ENCODE measurements at regions not wholly inside any gene's neighbourhood (a gene's known extent, or its start where the extent isn't known, plus 50 kb on each side); places are given as distances from the start of the nearest gene placed in this dataset.

GRCh38 chr15:89402518-89402805, 67.8 kb upstream of the POLG start:
- intact Hi-C loops (cut with micrococcal nuclease) = no loop called here
- Histone ChIP-seq H3K36me3 (no peaks in the 10 kb centered on the region), H3K9me3 (replicated peaks) (no peaks in the 10 kb centered on the region), H3K27me3 (ENCODE audit: low read depth) (peaks cover 100% of the 10 kb centered on the region), H3K4me3 (no peak overlapping the region), H3K27ac (replicated peaks) (no peak overlapping the region), H3K4me1 (peaks cover 32% of the 10 kb centered on the region)
- DNase-seq = no peak
- TF ChIP-seq, protein P1, sequence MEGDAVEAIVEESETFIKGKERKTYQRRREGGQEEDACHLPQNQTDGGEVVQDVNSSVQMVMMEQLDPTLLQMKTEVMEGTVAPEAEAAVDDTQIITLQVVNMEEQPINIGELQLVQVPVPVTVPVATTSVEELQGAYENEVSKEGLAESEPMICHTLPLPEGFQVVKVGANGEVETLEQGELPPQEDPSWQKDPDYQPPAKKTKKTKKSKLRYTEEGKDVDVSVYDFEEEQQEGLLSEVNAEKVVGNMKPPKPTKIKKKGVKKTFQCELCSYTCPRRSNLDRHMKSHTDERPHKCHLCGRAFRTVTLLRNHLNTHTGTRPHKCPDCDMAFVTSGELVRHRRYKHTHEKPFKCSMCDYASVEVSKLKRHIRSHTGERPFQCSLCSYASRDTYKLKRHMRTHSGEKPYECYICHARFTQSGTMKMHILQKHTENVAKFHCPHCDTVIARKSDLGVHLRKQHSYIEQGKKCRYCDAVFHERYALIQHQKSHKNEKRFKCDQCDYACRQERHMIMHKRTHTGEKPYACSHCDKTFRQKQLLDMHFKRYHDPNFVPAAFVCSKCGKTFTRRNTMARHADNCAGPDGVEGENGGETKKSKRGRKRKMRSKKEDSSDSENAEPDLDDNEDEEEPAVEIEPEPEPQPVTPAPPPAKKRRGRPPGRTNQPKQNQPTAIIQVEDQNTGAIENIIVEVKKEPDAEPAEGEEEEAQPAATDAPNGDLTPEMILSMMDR (IDR thresholded peaks at IDR 0.05; ENCODE audit: borderline replicate concordance) = no peak

GRCh38 chr15:89401631-89402517, 67.2 kb upstream of the POLG start:
- Histone ChIP-seq H3K27ac (replicated peaks) (no peak overlapping the region), H3K36me3 (no peaks in the 10 kb centered on the region), H3K9me3 (replicated peaks) (no peaks in the 10 kb centered on the region), H3K4me1 (peaks cover 26% of the 10 kb centered on the region), H3K27me3 (ENCODE audit: low read depth) (peaks cover 100% of the 10 kb centered on the region), H3K4me3 (no peak overlapping the region)
- TF ChIP-seq, protein P1 (IDR thresholded peaks at IDR 0.05; ENCODE audit: borderline replicate concordance) = no peak
- intact Hi-C loops (cut with micrococcal nuclease) = no loop called here
- DNase-seq = no peak

DNA sequence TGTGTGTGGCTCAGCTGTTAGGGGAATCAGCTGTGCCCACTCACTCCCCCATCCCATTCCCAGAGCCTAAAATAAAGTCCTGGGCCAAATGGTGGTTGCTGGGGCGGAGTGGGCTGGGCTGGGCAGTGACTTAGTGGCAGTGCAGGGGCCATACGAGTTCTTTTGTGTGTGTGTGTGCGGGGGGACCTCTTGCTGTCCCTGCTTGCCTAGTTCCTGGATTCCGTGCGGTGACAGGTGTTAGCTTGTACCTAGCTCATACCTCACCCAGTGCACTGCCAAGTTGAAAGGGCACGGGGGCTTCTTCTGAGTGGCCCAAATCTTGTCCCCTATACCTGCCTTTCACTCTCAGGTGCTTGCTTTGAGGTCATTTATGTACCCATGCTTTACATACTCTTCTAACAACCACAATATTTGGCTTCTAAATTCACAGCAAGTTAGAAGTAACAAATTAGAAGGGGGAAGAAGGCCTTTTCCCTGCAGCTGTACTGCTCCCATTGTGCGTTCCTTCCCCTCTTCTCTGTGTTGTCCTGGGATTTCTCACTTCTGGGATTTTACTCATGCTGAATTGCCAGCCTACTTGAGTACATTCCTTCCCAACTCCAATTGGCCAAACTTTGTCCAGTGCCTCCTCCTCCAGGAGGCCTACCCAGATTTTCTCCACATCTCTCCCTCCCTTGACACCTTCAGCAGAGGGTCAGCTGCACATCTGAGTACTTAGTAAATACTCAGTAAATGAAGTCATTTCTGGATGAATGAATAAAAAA, 66.3 kb upstream of the POLG start:
- TF ChIP-seq, protein P1 (IDR thresholded peaks at IDR 0.05; ENCODE audit: borderline replicate concordance) = no peak
- Histone ChIP-seq H3K4me3 (no peak overlapping the region), H3K4me1 (peaks cover 17% of the 10 kb centered on the region), H3K27me3 (ENCODE audit: low read depth) (peaks cover 100% of the 10 kb centered on the region), H3K36me3 (no peaks in the 10 kb centered on the region), H3K27ac (replicated peaks) (no peak overlapping the region), H3K9me3 (replicated peaks) (no peaks in the 10 kb centered on the region)
- no peak for DNase-seq
- intact Hi-C loops (cut with micrococcal nuclease) = no loop called here

DNA sequence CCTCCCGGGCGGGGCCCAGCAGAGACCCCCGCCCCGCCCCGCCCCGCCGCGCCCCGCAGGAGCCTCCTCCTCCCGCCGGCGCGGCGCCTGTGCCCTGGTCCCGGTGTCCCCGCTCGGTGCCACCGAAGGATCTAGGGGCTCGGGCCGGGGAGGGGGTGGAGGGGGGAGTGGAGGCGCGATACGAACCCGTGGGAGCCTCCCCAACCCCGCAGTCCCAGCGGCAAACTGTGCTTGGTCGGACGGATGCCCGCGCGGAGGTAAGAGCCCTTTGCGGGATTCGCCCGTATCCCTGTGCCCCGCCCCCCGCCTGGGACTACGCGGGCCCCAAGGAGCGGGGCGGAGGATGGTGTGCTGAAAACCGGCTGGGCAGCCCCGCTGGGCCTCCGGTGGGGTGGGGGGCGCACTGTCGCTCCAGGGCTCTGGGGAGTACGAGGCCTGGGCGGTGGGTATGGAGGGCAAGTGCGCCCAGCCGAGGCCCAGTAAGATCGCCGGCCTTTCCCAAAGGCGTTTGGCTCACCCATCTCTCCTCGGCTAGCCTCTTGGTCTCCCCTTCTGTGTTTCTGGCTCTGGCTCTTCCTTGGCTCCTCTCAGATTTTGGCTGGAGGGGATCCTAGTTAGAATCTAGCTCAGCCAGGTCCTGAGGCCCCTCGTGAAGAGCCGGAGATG, 65.6 kb upstream of the POLG start:
- no peak for DNase-seq
- TF ChIP-seq, protein P1 (IDR thresholded peaks at IDR 0.05; ENCODE audit: borderline replicate concordance) = no peak
- Histone ChIP-seq H3K4me3 (peak overlapping the region; percentile 57), H3K36me3 (no peaks in the 10 kb centered on the region), H3K27me3 (ENCODE audit: low read depth) (peaks cover 100% of the 10 kb centered on the region), H3K4me1 (peaks cover 15% of the 10 kb centered on the region), H3K27ac (replicated peaks) (no peak overlapping the region), H3K9me3 (replicated peaks) (no peaks in the 10 kb centered on the region)
- intact Hi-C loops (cut with micrococcal nuclease) = no loop called here

DNA sequence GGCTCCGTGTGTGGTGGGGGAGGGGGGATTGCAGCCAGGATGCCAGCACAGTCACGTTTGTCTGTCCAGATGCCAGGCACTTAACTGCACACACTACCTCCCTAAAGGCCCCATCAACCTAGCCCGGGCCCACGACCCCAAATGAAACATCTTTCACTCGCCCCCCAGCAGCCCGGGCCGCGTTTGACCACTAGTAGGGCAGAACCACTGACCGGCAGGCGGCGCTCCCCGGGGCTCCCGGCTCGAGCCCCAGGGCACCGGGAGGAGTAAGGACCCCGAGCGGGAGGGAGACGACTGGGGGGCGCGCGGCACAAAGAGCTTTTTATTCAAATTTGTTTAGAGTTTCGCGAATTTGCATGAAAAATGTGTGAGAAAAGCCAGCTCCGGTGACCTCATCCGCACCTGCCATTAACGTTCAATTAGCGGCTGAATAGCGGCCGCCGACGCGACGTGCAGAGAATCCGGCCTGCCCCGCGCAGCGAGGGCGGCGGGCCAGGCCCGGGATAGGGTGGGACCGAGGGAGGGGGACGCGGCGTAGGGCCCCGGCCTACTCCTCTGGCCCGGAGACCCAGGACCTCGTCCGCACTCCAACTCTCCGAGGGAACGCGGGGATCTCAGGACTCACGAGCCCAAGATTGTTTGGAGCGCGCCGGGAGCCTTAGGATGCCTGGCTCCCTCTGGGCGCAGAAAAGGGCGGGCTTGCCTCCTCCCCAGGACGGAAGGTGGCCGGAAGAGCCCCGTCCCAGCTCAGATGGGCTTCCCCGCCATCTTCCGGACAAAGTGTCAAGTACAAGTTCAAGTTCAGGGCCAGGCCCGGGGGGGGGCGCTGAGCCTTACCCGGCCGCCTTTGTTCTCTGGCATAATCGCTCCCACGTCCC, 64.9 kb upstream of the POLG start:
- H3K4me3 ChIP-seq = peak overlapping the region; percentile 57
- intact Hi-C loops (cut with micrococcal nuclease) = no loop called here
- no peaks in the 10 kb centered on the region for H3K36me3 ChIP-seq
- no peaks in the 10 kb centered on the region for H3K9me3 ChIP-seq (replicated peaks)
- peaks cover 100% of the 10 kb centered on the region for H3K27me3 ChIP-seq (ENCODE audit: low read depth)
- no peak for DNase-seq
- peaks cover 15% of the 10 kb centered on the region for H3K4me1 ChIP-seq
- TF ChIP-seq, protein P1 (IDR thresholded peaks at IDR 0.05; ENCODE audit: borderline replicate concordance) = peak; percentile 8
- no peak overlapping the region for H3K27ac ChIP-seq (replicated peaks)
